Heart right ventricle (tissue), 16 donors: ENCODE measurements at regions not wholly inside any gene's neighbourhood (a gene's known extent, or its start where the extent isn't known, plus 50 kb on each side); places are given as distances from the start of the nearest gene placed in this dataset.

Experiments
- ATAC-seq, 8 donors: fragments of 200-7000 bp; cut with Tn5 transposase; one replicate each; pipeline ENCODE4 v1.9.1; 2020; ENCODE audit warnings: mild to moderate bottlenecking in 8 of 8, moderate library complexity in 8 of 8, moderate number of reproducible peaks in 1 of 8
- DNase-seq, 2 donors: peaks; one replicate each; pipeline ENCODE4 v3.0.0-alpha.2; 2020
- H3K27ac ChIP-seq, 10 donors: fragments of 200-600 bp; sonication (generic) in 2 of 10; one replicate each; pipeline versions ENCODE4 v1.5.0 to v1.8.0; 2020 to 2022; ENCODE audit warnings: mild to moderate bottlenecking in 3 of 10
- H3K27me3 ChIP-seq, 7 donors: fragments of 200-600 bp; one replicate each; pipeline ENCODE4 v1.8.0; 2021 to 2022; ENCODE audit warnings: mild to moderate bottlenecking in 2 of 7
- H3K36me3 ChIP-seq, 9 donors: fragments of 200-600 bp; sonication (generic) in 1 of 9; one replicate each; pipeline versions ENCODE4 v1.5.0 to v1.8.0; 2020 to 2022; ENCODE audit warnings: mild to moderate bottlenecking in 2 of 9
- H3K4me1 ChIP-seq, 9 donors: fragments of 200-600 bp; sonication (generic) in 1 of 9; one replicate each; pipeline versions ENCODE4 v1.5.0 to v1.8.0; 2020 to 2022; ENCODE audit warnings: mild to moderate bottlenecking in 4 of 9
- H3K4me3 ChIP-seq, 10 donors: fragments of 200-600 bp; sonication (generic) in 2 of 10; one replicate each; pipeline versions ENCODE4 v1.5.0 to v1.8.0; 2020 to 2022; ENCODE audit warnings: mild to moderate bottlenecking in 7 of 10, moderate library complexity in 2 of 10
- H3K9me3 ChIP-seq, 11 donors: fragments of 200-600 bp in 10 of 11; sonication (generic) in 2 of 11; one replicate each; pipeline versions ENCODE4 v1.5.0 to v1.8.0; 2013 to 2022; ENCODE audit warnings: mild to moderate bottlenecking in 2 of 11, control low read depth in 1 of 11, moderate library complexity in 1 of 11
- WGBS, 2 donors: extraction: QIAGEN DNeasy Blood & Tissue Kit; methylation state at CpG; one replicate each; pipeline ENCODE4 v1.1.7; 2013; ENCODE audit warnings: inconsistent platforms in 1 of 2; 5-methylcytosine and 5-hydroxymethylcytosine counted together
- intact Hi-C, 10 donors: fragments of 100-400 bp; cut with DNase I; formaldehyde crosslinking; loops; one replicate each; pipeline versions ENCODE4 v1.11.1 to v1.14.2; 2022
- TF ChIP-seq, protein P1 (sequence below), 9 donors: fragments of 200-600 bp; sonication (generic) in 2 of 9; IDR thresholded peaks; one replicate each; pipeline versions ENCODE4 v1.5.0 to v1.8.0; 2021 to 2022; ENCODE audit warnings: antibody characterized with exemption in 9 of 9, mild to moderate bottlenecking in 5 of 9, moderate library complexity in 1 of 9
- donor health status: Arrhythmogenic right ventricular cardiomyopathy.
- donor health status: ischemic (EF 13 %, LVEDD 7.1; RV severe dilation, severe dysfunction).
- donor health status: healthy with polysubstance abuse.
- donor health status: DM: no; HTN: yes; CAD: no.
- donor health status: DM: no; HTN: no; CAD: no.
- donor health status: ischemic (EF 25% LVEDD 6.9; RV normal size, moderate dysfunction).
- donor health status: ischemic (EF 25% LVEDD 5.7; RV mildly dilated, moderate dysfunction).
- donor health status: healthy.
- donor health status: DM: yes; HTN: yes; CAD: no.
- donor health status: Ischemic cardiomyopathy.
- donor health status: ischemic (EF 35%, LVEDD 5.7; RV mildly dilated, moderate dysfunction).
- donor health status: nonischemic (EF 11% LVEDD 7.7; RV severe dilation, severe dysfunction).
- donor health status: DM: yes; HTN: yes; CAD: no.
- donor health status: PGD.
- donor health status: ischemic (EF 29% LVEDD 5.4; RV normal size, mild dysfunction).
- donor health status: nonischemic (EF 23%, LVEDD 6.1; RV moderate dilation, normal function).

DNA sequence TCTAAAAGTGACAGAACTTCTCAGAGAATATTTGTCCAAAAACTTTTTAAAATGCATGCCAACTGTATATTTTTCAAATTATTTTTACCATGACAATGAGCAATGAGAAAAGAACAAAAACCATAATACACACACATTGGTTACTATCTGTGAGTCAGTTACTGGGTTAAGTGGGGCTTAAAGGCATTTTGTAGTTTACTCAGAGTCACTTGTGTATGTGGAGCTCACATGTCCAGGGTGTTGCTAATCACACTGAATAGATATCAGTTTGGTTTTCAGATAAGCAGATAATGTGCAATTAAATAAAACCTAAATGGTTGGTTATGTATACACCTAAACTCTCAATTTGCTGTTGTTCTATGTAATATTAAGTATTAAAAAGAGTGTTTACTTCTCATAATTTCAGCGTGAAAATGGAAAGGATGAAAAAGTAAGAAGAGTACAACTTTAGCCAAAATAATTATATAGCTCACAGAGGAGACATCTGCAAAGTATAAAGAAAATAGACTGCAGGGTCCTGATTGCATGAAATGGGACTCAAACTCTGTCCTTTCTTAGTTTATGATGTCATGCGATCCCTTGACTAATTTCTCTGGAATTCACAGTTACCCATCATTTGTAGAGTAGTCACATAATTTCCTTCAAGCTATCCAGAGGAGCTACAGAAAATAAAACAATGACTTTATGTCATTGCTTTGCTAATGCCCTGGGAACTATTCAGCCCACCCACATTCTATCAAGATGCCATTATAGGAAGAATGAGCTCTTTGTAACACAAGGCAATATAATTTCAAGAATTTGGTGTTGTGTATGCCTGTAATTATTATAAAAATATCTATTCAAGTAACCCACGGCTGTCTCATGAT, 388.0 kb upstream of the ZNF608 start:
- Histone ChIP-seq H3K9me3 (no peaks in the 10 kb centered on the region), H3K27me3 (no peaks in the 10 kb centered on the region), H3K27ac (no peak overlapping the region), H3K4me1 (no peaks in the 10 kb centered on the region), H3K4me3 (no peak overlapping the region), H3K36me3 (no peaks in the 10 kb centered on the region)
- no peak for DNase-seq
- TF ChIP-seq, protein P1, sequence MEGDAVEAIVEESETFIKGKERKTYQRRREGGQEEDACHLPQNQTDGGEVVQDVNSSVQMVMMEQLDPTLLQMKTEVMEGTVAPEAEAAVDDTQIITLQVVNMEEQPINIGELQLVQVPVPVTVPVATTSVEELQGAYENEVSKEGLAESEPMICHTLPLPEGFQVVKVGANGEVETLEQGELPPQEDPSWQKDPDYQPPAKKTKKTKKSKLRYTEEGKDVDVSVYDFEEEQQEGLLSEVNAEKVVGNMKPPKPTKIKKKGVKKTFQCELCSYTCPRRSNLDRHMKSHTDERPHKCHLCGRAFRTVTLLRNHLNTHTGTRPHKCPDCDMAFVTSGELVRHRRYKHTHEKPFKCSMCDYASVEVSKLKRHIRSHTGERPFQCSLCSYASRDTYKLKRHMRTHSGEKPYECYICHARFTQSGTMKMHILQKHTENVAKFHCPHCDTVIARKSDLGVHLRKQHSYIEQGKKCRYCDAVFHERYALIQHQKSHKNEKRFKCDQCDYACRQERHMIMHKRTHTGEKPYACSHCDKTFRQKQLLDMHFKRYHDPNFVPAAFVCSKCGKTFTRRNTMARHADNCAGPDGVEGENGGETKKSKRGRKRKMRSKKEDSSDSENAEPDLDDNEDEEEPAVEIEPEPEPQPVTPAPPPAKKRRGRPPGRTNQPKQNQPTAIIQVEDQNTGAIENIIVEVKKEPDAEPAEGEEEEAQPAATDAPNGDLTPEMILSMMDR (IDR thresholded peaks at IDR 0.05) = no peak
- peak in 2 of 8 donors; percentile 11 to 41 for ATAC-seq
- whole genome bisulfite sequencing, 2 donors = 72 to 73% methylated on average over 3 of the region's 3 CpGs
- intact Hi-C loops = no loop called here

DNA sequence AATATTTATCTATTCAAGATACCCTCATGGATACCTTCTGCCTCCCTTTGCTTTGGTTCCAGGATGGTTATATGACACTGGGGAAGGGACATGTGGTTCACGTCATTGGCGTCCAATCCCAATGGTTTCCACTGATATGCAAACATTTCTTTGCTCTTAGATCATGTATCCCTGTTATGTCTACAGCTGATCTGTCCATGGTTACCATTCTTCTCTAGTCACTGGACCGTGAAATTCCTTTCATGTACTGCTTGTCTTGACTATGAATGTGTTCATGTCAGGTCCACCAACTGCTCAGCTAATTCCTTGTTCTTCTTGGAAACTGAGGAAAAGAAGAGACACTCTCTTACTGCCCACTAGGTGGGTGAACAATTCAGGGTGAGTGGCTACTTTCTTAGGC, 391.1 kb upstream of the ZNF608 start:
- no peaks in the 10 kb centered on the region for H3K27me3 ChIP-seq
- H3K36me3 ChIP-seq = no peaks in the 10 kb centered on the region
- DNase-seq (no peak), ATAC-seq (no peak)
- intact Hi-C loops = no loop called here
- WGBS, 2 donors = 86 to 90% methylated on average over 3 of the region's 3 CpGs
- H3K27ac ChIP-seq = no peak overlapping the region
- TF ChIP-seq, protein P1 (IDR thresholded peaks at IDR 0.05) = no peak
- H3K4me1 ChIP-seq = peaks cover 0 to 13% (median 4%) of the 10 kb centered on the region in 9 donors
- H3K9me3 ChIP-seq = no peaks in the 10 kb centered on the region
- H3K4me3 ChIP-seq = no peak overlapping the region

DNA sequence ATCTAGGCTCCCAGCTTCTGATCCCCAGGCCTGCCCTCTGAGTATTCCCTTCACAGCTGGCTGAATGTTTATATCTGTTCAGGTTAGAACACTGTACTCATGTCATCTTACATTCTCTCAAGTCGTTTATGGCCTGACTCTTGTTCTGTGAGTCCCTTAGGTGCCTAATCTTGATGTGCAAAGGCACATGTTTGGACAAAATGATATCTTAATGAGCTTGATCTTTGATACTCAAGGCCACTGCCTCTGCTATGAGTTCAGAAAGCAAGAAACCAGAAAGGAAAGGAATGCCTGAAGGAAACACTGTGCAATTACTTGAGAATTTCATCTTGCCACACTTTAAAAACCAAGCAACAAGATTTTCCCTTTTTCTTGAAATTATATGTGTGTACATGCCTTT, 391.8 kb upstream of the ZNF608 start:
- WGBS, 2 donors = 62 to 71% methylated on average over 1 of the region's 1 CpG
- H3K27me3 ChIP-seq = no peaks in the 10 kb centered on the region
- no peak overlapping the region for H3K4me3 ChIP-seq
- TF ChIP-seq, protein P1 (IDR thresholded peaks at IDR 0.05) = no peak
- no peaks in the 10 kb centered on the region for H3K9me3 ChIP-seq
- no peak overlapping the region for H3K27ac ChIP-seq
- ATAC-seq (no peak), DNase-seq (no peak)
- peaks cover 0 to 13% (median 4%) of the 10 kb centered on the region in 9 donors for H3K4me1 ChIP-seq
- intact Hi-C loops = no loop called here
- no peaks in the 10 kb centered on the region for H3K36me3 ChIP-seq

DNA sequence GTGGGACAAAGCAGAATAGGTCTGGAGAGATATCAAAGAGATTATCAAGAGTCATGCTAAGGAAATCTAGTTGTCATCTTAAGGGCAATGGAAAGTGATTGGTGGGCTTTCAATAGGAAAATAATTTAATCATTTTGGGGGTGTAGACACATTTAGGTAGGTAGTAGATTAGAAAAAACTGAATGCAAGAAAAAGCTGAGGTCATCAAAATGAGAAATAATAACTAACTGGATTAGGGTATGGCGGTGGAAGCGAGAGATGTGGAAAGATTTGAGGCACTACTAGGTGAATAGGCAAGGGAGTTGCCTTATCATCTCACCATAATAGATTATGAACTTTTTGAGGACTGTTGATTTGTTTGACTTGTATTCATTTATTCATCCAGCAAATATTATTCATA, 393.2 kb upstream of the ZNF608 start:
- H3K36me3 ChIP-seq = no peaks in the 10 kb centered on the region
- intact Hi-C loops = no loop called here
- H3K4me3 ChIP-seq = no peak overlapping the region
- no peaks in the 10 kb centered on the region for H3K27me3 ChIP-seq
- DNase-seq = no peak
- WGBS, 2 donors = 99 to 100% methylated on average over 2 of the region's 2 CpGs
- no peak for ATAC-seq
- no peak overlapping the region for H3K27ac ChIP-seq
- H3K9me3 ChIP-seq = no peaks in the 10 kb centered on the region
- peaks cover 0 to 13% (median 4%) of the 10 kb centered on the region in 9 donors for H3K4me1 ChIP-seq
- TF ChIP-seq, protein P1 (IDR thresholded peaks at IDR 0.05) = no peak
